Smooth muscle cell (in vitro differentiated cells): ENCODE measurements at regions not wholly inside any gene's neighbourhood (a gene's known extent, or its start where the extent isn't known, plus 50 kb on each side); places are given as distances from the start of the nearest gene placed in this dataset.
"Not testable (repeated sequence)": the region's sequence is repeated elsewhere in the genome, so short reads cannot be mapped to it uniquely, and the experiment has no call there.

Experiments used
- DNase-seq: peaks from one replicate; lab custom pipeline; 2025; ENCODE audit not compliant: unreplicated experiment; lab: John Stamatoyannopoulos, UW
- H2AFZ ChIP-seq: fragments of 200-600 bp; sonication (generic); 2 replicates; pipeline ENCODE4 v1.6.0; 2016; ENCODE audit warnings: antibody characterized with exemption, low read depth, mild to moderate bottlenecking
- H3F3A ChIP-seq: fragments of 200-600 bp; sonication (generic); 2 replicates; pipeline ENCODE4 v1.6.0; 2017; ENCODE audit warnings: antibody characterized with exemption, low read depth
- H3K27ac ChIP-seq: fragments of 200-600 bp; sonication (generic); 2 replicates; pipeline ENCODE4 v1.5.1; 2016; ENCODE audit warnings: low read depth, mild to moderate bottlenecking
- H3K27me3 ChIP-seq: fragments of 200-600 bp; sonication (generic); 2 replicates; pipeline ENCODE4 v1.6.1; 2016; ENCODE audit warnings: low read depth, mild to moderate bottlenecking
- H3K36me3 ChIP-seq: fragments of 200-600 bp; sonication (generic); 2 replicates; pipeline ENCODE4 v1.5.1; 2016; ENCODE audit warnings: low read depth
- H3K4me1 ChIP-seq: fragments of 200-600 bp; sonication (generic); 2 replicates; pipeline ENCODE4 v1.5.1; 2016; ENCODE audit warnings: low read depth
- H3K4me2 ChIP-seq: fragments of 200-600 bp; sonication (generic); 2 replicates; pipeline ENCODE4 v1.6.0; 2016; ENCODE audit warnings: mild to moderate bottlenecking
- H3K4me3 ChIP-seq: fragments of 200-600 bp; sonication (generic); 2 replicates; pipeline ENCODE4 v1.5.1; 2016; ENCODE audit warnings: mild to moderate bottlenecking
- H3K79me2 ChIP-seq: fragments of 200-600 bp; sonication (generic); 2 replicates; pipeline ENCODE4 v1.6.0; 2016; ENCODE audit warnings: low read depth, mild to moderate bottlenecking
- H3K9ac ChIP-seq: fragments of 200-600 bp; sonication (generic); 2 replicates; pipeline ENCODE4 v1.6.0; 2016; ENCODE audit warnings: low read depth
- H3K9me3 ChIP-seq: fragments of 200-600 bp; sonication (generic); replicated peaks from 2 replicates; pipeline ENCODE4 v1.5.1; 2016; ENCODE audit warnings: low read depth
- H4K20me1 ChIP-seq: fragments of 200-600 bp; sonication (generic); 2 replicates; pipeline ENCODE4 v1.6.0; 2016; ENCODE audit warnings: low read depth
- WGBS: methylation state at CpG from one replicate; pipeline ENCODE4 v1.1.7; 2016; ENCODE audit warnings: low lambda C conversion rate; 5-methylcytosine and 5-hydroxymethylcytosine counted together
- TF ChIP-seq, protein P1 (sequence below): fragments of 200-600 bp; sonication (generic); IDR thresholded peaks from 2 replicates; pipeline ENCODE4 v1.5.1; 2017; ENCODE audit warnings: borderline replicate concordance, mild to moderate bottlenecking, antibody characterized with exemption; ENCODE audit not compliant: insufficient read depth, poor library complexity, severe bottlenecking

DNA sequence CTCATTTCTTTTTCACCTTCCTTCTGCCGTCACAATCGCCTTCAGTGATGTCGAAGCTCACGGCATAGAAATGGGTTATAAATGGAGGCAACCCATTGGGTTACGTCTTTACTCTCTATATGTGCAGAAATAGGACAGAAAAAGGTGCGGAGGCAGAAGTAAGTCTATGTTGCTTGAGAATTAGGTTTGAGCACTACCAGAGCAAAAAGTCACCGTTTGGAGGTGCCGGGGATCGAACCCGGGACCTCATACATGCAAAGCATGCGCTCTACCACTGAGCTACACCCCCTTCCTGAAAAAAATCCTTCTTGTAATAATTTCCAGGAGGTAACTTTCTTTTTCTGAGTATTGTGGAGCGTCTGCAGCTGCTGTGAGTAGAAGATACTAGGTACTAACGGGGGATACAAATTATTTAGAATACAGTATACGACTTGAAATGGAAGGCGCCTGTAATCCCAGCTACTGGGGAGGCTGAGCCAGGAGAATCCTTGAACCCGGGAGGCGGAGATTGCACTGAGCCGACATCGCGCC lies 134.2 kb downstream of the TRIM27 start:
- 8% methylated on average over 20 of the region's 20 CpGs for WGBS
- H3K27me3 ChIP-seq = peaks cover 81% of the 10 kb centered on the region
- H3K79me2 ChIP-seq = no peaks in the 10 kb centered on the region
- TF ChIP-seq, protein P1, sequence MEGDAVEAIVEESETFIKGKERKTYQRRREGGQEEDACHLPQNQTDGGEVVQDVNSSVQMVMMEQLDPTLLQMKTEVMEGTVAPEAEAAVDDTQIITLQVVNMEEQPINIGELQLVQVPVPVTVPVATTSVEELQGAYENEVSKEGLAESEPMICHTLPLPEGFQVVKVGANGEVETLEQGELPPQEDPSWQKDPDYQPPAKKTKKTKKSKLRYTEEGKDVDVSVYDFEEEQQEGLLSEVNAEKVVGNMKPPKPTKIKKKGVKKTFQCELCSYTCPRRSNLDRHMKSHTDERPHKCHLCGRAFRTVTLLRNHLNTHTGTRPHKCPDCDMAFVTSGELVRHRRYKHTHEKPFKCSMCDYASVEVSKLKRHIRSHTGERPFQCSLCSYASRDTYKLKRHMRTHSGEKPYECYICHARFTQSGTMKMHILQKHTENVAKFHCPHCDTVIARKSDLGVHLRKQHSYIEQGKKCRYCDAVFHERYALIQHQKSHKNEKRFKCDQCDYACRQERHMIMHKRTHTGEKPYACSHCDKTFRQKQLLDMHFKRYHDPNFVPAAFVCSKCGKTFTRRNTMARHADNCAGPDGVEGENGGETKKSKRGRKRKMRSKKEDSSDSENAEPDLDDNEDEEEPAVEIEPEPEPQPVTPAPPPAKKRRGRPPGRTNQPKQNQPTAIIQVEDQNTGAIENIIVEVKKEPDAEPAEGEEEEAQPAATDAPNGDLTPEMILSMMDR = no peak
- DNase-seq = no peak
- no peaks in the 10 kb centered on the region for H3K4me1 ChIP-seq
- H3K4me2 ChIP-seq = peak overlapping the region; percentile 82
- peak overlapping the region; percentile 71 for H3K4me3 ChIP-seq
- H3K9me3 ChIP-seq = no peaks in the 10 kb centered on the region
- H3K36me3 ChIP-seq = no peaks in the 10 kb centered on the region
- H4K20me1 ChIP-seq = no peaks in the 10 kb centered on the region
- no peaks in the 10 kb centered on the region for H3F3A ChIP-seq
- H3K9ac ChIP-seq = no peak overlapping the region
- H3K27ac ChIP-seq = no peak overlapping the region
- H2AFZ ChIP-seq = peak overlapping the region; percentile 92

DNA sequence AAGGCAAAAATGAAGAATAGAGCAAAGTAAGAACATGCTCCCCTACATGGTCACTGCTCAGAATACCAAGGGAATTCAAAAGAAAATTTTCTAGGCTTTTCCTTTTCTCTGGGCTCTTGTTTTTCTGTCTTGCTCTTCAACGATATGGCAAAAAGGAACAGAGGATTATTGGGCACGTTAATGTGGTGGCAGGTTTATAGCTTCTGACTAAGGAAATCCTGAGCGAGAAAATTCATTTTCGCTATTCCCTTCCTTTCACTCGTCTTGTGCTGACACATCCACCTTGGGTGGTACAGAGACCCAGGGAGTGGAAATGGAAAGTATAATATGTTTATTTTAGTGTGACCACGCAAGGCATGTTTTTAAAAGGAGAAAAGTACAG lies 132.8 kb downstream of the TRIM27 start:
- Histone ChIP-seq H2AFZ (no peak overlapping the region), H4K20me1 (no peaks in the 10 kb centered on the region), H3K79me2 (no peaks in the 10 kb centered on the region), H3K4me3 (peak overlapping the region; percentile 71), H3K4me2 (no peak overlapping the region), H3K27ac (no peak overlapping the region), H3F3A (peaks cover 10% of the 10 kb centered on the region), H3K36me3 (no peaks in the 10 kb centered on the region), H3K4me1 (peaks cover 7% of the 10 kb centered on the region), H3K9me3 (no peaks in the 10 kb centered on the region), H3K9ac (no peak overlapping the region), H3K27me3 (peaks cover 74% of the 10 kb centered on the region)
- TF ChIP-seq, protein P1 = no peak
- WGBS = 34% methylated on average over 6 of the region's 6 CpGs
- no peak for DNase-seq

DNA sequence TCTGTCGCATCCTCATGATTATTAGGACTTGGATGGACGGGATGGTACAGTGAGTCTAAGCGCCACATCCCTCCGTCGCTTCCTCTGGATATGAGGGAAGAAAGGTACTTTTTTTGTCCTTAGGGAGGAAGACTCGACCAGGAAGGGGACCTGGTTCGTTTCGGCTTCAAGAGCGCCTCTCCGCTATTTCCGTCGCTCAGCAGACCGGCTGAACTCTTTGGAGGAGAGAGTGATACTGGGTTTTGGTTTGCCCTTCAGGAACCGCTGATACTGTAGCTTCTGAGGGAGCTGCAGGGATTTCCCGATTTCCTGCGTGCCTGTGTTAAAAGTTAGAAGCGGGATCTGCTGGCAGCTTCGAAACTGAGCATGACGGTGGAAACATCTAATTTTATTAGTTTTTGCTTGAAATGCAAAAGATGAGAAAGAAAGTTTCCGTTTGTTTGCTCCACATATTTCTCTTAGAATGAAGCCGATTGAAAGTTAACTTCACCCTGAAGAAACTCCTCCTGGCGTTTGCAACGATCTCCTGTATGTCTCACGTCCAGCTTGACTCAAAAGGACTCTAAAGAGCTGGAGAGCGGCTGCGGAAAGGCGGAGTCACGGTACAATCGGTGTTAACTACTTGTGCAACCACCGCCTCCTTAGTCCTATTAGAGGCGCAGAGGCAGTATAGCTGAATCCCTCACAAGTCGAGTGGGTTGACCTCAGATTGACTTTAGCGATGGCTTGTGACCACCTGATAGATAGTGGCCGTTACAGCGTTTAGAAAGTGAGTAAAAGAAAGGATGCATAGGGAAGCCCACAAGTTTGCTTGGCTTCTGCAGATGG lies 129.4 kb downstream of the TRIM27 start:
- Histone ChIP-seq H3K4me2 (peak overlapping the region; percentile 89), H3K36me3 (no peaks in the 10 kb centered on the region), H4K20me1 (no peaks in the 10 kb centered on the region), H3K27ac (no peak overlapping the region), H3F3A (peaks cover 10% of the 10 kb centered on the region), H3K79me2 (no peaks in the 10 kb centered on the region), H3K9me3 (no peaks in the 10 kb centered on the region), H3K9ac (no peak overlapping the region), H3K27me3 (peaks cover 45% of the 10 kb centered on the region), H3K4me3 (peak overlapping the region; percentile 47), H3K4me1 (peaks cover 7% of the 10 kb centered on the region), H2AFZ (peak overlapping the region; percentile 86)
- no peak for DNase-seq
- TF ChIP-seq, protein P1 = no peak
- 2% methylated on average over 35 of the region's 35 CpGs for WGBS

DNA sequence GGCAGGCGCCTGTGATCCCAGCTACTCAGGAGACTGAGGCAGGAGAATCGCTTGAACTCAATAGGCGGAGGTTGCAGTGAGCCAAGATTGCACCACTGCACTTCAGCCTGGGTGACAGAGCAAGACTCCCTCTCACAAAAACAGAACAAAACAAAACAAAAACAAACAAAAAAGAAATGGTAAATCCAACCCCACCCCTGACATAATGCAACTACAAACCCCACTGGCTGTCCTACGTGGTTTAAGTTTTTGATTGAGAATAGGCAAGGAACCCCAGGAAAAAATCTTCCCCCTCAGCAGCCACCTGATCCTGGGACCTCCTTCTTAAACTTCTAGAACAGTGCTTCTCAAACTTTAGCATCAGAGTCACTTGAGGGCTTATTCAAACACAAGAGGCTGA lies 123.1 kb downstream of the TRIM27 start:
- H3K9me3 ChIP-seq, H3K9ac ChIP-seq, H3K36me3 ChIP-seq, H4K20me1 ChIP-seq, H3K27ac ChIP-seq, H3K4me1 ChIP-seq, H2AFZ ChIP-seq, H3K79me2 ChIP-seq, H3K4me3 ChIP-seq, DNase-seq, H3F3A ChIP-seq, H3K4me2 ChIP-seq: not testable (repeated sequence)
- peaks cover 39% of the 10 kb centered on the region for H3K27me3 ChIP-seq
- 95% methylated on average over 4 of the region's 4 CpGs for WGBS
